Occipital lobe (tissue), 1 donor: ENCODE measurements at regions not wholly inside any gene's neighbourhood (a gene's known extent, or its start where the extent isn't known, plus 50 kb on each side); places are given as distances from the start of the nearest gene placed in this dataset.
"Not testable (repeated sequence)": the region's sequence is repeated elsewhere in the genome, so short reads cannot be mapped to it uniquely, and the experiment has no call there.

Source experiments
- DNase-seq: peaks from one replicate; lab custom pipeline; 2025; lab: John Stamatoyannopoulos, UW

- DNase-seq = no peak
These were observed 167.1 kb downstream of the EFNB1 start for GRCh38 chrX:68995780-68996551.

DNA sequence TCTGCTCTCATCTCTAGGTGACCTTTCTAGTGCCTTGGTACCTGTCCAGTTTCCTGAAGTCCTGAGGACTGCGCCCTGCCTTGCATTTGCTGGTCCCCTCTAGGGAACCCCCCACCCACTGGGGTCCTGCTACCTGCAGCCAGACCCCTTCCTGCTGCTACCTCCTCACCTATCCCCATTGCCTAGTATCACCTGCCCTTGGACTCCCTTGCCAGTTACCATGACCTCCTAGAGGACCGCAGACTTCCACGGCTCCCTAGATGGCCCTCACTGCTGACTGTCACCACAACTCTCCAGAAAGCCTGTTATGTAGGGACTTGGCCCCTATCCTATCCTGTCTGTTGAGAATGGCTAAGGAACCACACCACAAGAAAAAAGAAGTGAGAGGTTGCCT lies 166.6 kb downstream of the EFNB1 start:
- DNase-seq = no peak

GRCh38 chrX:68994891-68995255 lies 166.1 kb downstream of the EFNB1 start:
- DNase-seq = no peak

- no peak for DNase-seq
These were observed 165.5 kb downstream of the EFNB1 start for GRCh38 chrX:68994135-68994890.

DNA sequence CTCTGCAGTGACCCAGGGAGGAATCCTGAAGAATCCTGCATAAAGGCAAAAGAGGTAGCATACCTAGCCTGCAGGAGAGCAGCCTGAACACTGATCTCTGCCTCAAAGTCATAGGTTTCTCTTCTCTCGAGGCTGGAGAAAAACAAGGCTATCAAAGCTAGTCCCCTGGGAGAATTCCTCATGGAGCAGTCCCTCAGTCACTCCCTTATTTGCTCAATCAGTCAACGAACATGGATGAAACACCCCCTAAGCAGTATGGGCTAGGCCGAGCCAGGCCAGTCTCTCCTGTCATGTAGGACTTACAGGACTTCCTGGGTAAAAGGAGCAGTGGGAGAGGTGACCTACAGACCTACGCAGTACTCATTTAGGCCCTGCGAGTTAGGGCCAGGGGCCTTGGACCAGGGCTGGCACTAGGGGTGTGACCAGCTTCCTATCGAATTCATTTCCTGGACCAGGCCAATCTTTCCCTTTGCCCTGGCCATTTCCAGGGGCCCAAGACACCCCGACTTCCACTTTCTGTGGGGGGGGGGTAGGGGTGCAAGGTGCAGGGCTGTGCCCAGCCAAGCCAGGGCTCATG lies 164.1 kb downstream of the EFNB1 start:
- DNase-seq = no peak

- DNase-seq = no peak
These were observed 163.0 kb downstream of the EFNB1 start for GRCh38 chrX:68991691-68992345.

- DNase-seq = no peak
These were observed 162.1 kb downstream of the EFNB1 start for GRCh38 chrX:68990948-68991347.

DNA sequence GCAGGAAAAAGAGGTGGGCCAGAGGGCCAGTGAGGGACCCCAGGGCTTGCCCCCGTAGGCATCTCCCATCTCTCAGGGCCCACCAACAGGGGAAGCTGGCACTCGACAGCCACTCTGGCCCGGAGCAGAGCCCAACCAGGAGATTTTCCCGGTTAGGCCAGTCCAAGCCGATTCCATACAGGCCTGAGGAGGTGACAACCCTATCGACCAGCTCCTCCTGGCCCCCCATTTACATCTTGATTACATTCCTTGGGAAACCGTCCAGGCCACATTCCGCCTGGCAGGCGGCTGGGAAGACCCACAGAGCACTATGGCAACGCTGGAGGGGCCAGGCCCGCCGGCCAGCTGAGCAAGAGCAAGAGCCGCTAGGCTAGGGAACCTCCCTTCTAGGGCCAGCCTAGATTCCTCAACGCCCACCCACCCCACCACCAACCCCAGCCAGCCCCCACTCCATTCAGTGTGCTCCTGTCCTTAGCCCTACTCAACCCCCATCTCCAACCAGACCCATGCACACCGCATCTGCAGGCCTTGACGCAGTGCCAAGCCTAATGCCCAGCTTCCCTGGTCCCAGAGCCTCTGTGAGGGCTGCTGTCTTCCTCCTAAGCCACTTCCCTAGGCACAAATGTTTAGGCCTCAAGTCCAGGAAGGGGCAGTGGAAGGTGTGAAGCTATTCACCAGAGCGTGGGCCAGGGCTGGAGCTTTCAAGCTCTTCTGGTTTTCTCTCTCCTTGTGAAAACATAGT lies 161.2 kb downstream of the EFNB1 start:
- no peak for DNase-seq

- no peak for DNase-seq
These were observed 160.6 kb downstream of the EFNB1 start for GRCh38 chrX:68989456-68989855.

GRCh38 chrX:68988865-68989264 lies 160.0 kb downstream of the EFNB1 start:
- DNase-seq = no peak

GRCh38 chrX:68985135-68985755 lies 156.4 kb downstream of the EFNB1 start:
- no peak for DNase-seq

GRCh38 chrX:68983004-68983857 lies 154.4 kb downstream of the EFNB1 start:
- DNase-seq = no peak

DNA sequence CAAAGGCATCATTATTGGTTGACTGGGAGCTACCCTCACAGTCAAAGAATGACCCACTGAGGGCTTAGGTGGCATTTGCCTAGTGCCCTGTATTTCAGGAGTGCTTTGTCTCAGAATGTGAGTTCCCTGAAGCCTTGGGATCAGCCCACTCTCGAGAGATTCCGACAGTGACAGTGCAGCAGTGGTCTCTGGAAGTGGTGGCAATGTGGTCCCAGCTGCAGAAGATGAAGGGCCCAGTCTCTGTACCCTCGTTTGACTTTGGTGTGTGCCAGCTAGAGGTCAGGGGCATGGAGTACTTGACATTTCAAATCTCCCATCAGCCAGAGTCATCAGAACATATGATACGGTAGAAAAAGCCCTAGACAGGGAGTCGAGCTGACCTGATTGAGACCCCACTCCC lies 153.7 kb downstream of the EFNB1 start:
- no peak for DNase-seq

DNA sequence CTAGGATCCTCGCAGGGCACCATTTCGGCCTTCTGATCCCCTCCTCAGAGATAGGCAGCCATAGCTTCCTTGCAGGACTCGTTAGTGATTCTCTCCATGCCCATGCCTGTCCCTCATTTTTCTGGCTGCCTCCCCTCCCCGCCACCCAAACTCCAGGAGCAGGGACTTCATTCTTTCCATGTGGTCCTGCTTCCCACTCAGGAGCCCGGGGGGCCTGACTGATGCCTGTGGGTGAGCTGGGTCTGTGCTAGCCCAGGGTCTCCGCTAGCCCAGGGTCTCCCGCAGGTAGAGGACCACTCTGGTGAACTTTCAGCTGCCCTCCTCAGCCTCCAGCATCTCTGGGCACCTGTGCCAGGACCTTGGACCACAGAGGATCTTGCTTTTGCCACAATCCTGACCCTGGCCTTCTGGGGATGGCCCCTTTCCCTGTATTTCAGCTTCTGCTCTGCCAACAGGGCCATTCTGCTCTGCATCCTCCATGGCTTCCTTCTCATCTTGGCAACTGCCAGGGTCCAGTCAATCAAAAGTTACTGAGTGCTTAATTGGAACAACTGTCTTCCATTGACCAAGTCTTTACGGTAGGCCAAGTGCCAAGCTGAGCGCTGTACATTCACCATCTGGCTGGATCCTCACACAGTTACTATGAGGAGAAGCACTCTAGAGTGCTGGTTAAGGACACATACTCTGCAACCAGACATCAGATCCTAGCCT lies 152.2 kb downstream of the EFNB1 start:
- DNase-seq = no peak

- DNase-seq = no peak
These were observed 149.8 kb downstream of the EFNB1 start for GRCh38 chrX:68978655-68979054.

GRCh38 chrX:68978255-68978654 lies 149.4 kb downstream of the EFNB1 start:
- DNase-seq = no peak

GRCh38 chrX:68953331-68953730 lies 124.5 kb downstream of the EFNB1 start:
- DNase-seq = no peak

DNA sequence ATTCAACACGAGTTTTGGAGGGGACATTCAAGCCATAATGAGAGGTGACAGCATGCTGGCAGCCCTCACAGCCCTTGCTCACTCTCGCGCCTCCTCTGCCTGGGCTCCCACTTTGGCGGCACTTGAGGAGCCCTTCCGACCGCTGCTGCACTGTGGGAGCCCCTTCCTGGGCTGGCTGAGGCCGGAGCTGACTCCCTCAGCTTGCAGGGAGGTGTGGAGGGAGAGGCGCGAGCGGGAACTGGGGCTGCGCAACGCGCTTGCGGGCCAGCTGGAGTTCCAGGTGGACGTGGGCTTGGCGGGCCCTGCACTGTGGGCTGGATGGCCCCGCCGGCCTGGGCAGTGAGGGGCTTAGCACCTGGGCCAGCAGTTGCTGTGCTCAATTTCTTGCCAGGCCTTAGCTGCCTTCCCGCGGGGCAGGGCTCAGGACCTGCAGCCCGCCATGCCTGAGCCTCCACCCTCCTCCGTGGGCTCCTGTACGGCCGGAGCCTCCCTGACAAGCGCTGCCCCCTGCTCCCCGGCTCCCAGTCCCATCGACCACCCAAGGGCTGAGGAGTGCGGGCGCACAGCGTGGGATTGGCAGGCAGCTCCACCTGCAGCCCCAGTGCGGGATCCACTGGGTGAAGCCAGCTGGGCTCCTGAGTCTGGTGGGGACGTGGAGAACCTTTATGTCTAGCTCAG lies 123.3 kb downstream of the EFNB1 start:
- DNase-seq = not testable (repeated sequence)

DNA sequence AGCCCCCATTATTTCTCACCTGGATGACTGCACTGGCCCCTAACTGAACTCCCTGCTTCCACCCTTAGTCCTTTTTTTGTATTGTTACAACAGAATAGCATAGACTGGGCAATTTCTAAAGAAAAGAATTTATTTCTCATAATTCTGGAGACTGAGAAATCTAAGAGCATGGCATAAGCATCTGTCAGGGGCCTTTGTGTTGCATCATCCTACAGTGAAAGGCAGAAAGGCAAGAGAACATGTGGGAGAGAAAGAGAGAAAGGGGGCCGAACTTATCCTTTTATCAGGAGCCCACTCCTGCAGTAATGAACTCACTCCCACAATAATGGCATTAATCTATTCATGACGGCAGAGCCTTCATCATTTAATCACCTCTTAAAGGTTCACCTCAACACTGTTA lies 122.1 kb downstream of the EFNB1 start:
- no peak for DNase-seq
